ENCODE measurements at regions not wholly inside any gene's neighbourhood (a gene's known extent, or its start where the extent isn't known, plus 50 kb on each side); places are given as distances from the start of the nearest gene placed in this dataset.

DNA sequence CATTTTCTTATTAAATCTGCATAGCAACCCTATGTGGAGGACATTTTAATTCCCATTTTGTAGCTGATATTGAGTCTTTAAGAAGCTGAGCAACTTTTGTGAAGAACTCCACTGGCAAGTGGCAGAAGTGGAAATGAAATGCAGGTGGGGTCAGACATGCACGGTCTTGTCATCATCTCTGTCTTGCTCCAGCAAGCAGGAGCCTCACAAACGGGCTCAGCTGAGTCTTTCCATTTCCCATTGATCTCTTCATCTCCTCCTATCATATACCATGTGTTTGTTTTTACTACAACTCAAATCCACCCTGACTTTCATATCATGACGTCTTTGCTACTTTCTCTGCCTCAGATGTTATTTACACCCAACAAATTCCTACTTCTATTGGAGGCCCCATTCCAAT lies 97.9 kb upstream of the TENM4 start:
- TF ChIP-seq, protein P1, sequence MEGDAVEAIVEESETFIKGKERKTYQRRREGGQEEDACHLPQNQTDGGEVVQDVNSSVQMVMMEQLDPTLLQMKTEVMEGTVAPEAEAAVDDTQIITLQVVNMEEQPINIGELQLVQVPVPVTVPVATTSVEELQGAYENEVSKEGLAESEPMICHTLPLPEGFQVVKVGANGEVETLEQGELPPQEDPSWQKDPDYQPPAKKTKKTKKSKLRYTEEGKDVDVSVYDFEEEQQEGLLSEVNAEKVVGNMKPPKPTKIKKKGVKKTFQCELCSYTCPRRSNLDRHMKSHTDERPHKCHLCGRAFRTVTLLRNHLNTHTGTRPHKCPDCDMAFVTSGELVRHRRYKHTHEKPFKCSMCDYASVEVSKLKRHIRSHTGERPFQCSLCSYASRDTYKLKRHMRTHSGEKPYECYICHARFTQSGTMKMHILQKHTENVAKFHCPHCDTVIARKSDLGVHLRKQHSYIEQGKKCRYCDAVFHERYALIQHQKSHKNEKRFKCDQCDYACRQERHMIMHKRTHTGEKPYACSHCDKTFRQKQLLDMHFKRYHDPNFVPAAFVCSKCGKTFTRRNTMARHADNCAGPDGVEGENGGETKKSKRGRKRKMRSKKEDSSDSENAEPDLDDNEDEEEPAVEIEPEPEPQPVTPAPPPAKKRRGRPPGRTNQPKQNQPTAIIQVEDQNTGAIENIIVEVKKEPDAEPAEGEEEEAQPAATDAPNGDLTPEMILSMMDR (IDR thresholded peaks at IDR 0.05): no peak
- no peak overlapping the region for H3K4me3 ChIP-seq
- no peak overlapping the region for H3K27ac ChIP-seq
- no peak for DNase-seq (ENCODE audit: low spot score)

DNA sequence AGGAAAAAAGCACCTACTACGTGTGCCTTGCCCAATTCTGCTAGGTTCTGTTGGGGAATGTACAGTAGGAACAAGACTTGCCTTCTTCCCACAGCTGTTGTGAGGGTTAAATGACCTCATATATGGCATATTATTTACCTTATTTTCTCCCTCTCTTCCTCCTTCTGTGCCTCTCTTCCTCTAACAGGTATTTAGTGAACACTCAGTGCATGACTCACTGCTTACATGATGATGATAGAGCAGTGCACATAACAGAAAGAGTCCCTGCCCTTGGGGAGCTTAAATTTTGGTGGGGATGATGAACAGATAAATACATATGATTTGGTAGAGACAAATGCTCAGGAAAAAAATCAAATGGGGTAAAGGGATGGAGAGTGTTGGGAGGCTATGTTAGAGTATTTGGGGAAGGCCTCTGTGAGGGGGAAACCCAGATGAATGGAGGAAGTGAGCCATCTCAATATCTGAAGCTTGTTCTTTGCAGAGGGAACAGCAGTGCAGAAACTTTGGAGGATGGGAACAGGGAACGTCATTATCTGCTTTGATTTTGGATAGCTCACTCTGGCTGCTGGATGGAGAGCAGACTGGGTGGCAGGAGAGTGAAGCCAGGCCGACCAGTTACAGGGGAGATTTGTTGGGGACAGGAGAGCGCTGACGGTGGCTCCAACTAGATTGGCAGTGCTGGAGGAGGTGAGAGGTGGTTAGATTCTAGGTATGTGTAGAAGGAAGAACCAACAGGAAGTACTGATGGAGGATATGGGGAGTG lies 95.5 kb upstream of the TENM4 start:
- TF ChIP-seq, protein P1 (IDR thresholded peaks at IDR 0.05): no peak
- no peak for DNase-seq (ENCODE audit: low spot score)
- no peak overlapping the region for H3K4me3 ChIP-seq
- H3K27ac ChIP-seq: no peak overlapping the region

DNA sequence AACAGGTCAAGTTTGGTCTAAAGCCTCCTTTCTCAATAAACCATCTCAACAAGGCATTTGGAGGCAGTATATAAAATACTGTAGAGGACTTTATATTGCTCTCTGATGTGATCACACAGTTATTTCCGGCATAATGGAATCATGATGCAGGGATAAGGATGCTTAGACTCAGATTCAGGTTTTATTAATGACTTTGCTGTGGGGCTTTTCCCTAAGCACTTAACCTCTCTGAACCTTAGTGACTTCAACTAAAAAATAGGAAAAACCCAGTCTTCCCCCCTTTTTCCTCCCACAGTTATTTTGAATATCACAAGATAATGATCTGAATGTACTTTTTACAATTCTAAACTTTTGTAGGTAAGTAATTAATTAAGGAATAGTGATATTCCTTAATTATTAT lies 94.8 kb upstream of the TENM4 start:
- TF ChIP-seq, protein P1 (IDR thresholded peaks at IDR 0.05): no peak
- Histone ChIP-seq H3K4me3 (no peak overlapping the region), H3K27ac (no peak overlapping the region)
- no peak for DNase-seq (ENCODE audit: low spot score)

DNA sequence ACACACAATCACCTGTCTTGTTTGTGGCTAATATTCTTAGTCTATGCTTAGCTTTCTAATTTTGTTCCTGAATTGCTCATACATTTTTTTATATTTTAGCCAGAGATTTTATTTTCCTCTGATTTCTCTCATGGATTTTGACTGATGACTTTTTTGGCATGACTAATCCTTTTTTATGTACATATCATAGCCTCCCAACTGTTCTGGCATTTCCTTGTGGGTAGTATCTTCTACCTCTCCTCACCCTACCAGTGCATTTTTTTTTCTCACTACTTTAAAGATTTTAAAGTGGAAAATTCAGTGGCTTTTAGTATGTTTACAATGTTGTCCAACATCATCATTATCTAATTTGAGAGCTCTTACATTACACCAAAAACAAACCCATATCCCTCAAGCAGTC lies 84.4 kb upstream of the TENM4 start:
- TF ChIP-seq, protein P1 (IDR thresholded peaks at IDR 0.05): no peak
- DNase-seq (ENCODE audit: low spot score): no peak
- no peak overlapping the region for H3K27ac ChIP-seq
- no peak overlapping the region for H3K4me3 ChIP-seq

DNA sequence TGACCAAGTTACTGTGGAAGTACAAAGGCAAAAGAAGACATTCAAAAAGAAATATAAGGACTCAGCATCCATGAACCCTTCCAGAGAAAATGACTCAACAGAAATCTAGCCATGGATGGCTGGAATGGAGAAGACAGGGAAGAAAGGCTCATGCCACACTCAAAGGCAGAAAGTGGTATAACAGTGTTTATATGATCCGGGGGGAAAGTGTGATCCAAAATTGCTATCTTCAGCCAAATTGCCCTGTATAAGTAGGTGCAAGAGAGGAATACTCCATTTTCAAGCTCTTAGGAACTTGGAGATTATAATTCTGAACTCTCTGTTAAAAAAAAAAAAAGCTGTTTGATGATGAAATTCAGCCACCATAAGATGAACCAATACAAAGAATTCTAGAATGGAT lies 81.8 kb upstream of the TENM4 start:
- TF ChIP-seq, protein P1 (IDR thresholded peaks at IDR 0.05): no peak
- DNase-seq (ENCODE audit: low spot score): no peak
- no peak overlapping the region for H3K4me3 ChIP-seq
- H3K27ac ChIP-seq: no peak overlapping the region

DNA sequence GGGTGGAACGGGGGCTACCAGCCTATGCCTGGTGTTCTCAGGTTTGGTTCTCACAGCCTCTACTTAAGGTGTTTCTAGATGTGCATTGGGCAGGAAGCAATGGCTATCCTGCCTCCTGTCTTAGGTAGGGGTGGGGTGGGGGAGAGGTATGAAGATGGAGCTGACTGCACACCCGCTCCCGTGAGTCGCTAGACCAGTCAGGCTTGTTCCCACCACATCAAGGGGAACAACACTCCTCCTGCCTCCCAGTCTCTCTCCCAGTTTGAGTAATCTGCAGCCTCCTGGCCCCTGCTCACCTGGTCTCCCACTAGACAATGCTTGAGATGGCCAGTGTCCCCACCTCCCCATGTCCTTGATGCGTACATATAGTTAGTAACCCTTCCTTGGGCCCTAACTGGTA lies 79.3 kb upstream of the TENM4 start:
- no peak for DNase-seq (ENCODE audit: low spot score)
- H3K4me3 ChIP-seq: no peak overlapping the region
- H3K27ac ChIP-seq: no peak overlapping the region
- TF ChIP-seq, protein P1 (IDR thresholded peaks at IDR 0.05): no peak

DNA sequence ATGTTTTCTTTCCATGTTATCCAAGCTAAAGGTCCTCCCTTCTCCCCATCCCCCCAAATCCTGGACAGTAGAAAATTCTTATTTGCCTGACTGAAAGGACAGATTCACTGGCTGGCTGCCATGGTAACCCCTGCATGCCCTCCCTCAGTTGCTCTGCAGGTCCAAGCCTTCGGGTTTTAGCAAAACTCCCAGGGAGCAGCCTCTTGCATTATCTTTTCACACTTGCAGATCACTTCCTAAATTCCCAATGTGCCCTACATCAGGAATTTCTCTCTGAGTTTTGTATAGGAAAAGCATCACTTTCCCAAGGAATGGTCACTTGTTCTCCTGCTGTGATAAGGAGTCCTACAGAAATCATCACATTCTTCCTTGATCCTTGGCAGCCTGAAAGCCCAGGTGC lies 75.0 kb upstream of the TENM4 start:
- Histone ChIP-seq H3K27ac (no peak overlapping the region), H3K4me3 (no peak overlapping the region)
- TF ChIP-seq, protein P1 (IDR thresholded peaks at IDR 0.05): no peak
- no peak for DNase-seq (ENCODE audit: low spot score)

All from coronary artery (tissue), 2 donors.